WI38 (cell line): ENCODE measurements at regions not wholly inside any gene's neighbourhood (a gene's known extent, or its start where the extent isn't known, plus 50 kb on each side); places are given as distances from the start of the nearest gene placed in this dataset.

ENCODE experiments used
- H3K4me3 ChIP-seq: 2 replicates; pipeline ENCODE4 v1.5.1; 2011; ENCODE audit warnings: low read depth, mild to moderate bottlenecking, control low read depth, low read length
- TF ChIP-seq, protein P1 (sequence below): IDR thresholded peaks from 2 replicates; pipeline ENCODE4 v1.5.1; 2012; ENCODE audit warnings: low read depth, mild to moderate bottlenecking, control low read depth, low read length

- no peak overlapping the region for H3K4me3 ChIP-seq
- TF ChIP-seq, protein P1, sequence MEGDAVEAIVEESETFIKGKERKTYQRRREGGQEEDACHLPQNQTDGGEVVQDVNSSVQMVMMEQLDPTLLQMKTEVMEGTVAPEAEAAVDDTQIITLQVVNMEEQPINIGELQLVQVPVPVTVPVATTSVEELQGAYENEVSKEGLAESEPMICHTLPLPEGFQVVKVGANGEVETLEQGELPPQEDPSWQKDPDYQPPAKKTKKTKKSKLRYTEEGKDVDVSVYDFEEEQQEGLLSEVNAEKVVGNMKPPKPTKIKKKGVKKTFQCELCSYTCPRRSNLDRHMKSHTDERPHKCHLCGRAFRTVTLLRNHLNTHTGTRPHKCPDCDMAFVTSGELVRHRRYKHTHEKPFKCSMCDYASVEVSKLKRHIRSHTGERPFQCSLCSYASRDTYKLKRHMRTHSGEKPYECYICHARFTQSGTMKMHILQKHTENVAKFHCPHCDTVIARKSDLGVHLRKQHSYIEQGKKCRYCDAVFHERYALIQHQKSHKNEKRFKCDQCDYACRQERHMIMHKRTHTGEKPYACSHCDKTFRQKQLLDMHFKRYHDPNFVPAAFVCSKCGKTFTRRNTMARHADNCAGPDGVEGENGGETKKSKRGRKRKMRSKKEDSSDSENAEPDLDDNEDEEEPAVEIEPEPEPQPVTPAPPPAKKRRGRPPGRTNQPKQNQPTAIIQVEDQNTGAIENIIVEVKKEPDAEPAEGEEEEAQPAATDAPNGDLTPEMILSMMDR: no peak
Observed at GRCh38 chr1:239566074-239566473, 179.7 kb downstream of the CHRM3 start.

GRCh38 chr1:239570878-239571277 lies 184.5 kb downstream of the CHRM3 start:
- H3K4me3 ChIP-seq: no peak overlapping the region
- TF ChIP-seq, protein P1: no peak

DNA sequence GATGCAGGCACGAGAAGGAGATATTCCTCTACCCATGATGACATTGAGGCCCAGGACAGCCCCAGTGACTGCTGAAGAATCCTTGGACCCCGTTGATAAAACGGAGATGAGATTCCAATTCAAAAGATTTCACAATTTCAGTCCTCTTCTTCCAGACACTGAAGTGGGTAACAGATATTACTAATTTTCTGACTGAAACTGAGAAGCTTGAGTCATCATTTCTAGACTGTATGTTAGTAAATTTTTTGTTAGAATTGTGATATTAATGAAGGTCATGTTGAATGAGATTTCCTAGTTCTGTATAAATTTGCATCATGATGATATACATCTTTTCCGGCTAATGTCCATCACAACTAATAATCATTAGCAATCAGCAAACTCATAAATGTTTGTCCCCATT lies 185.8 kb downstream of the CHRM3 start:
- TF ChIP-seq, protein P1: no peak
- H3K4me3 ChIP-seq: no peak overlapping the region

DNA sequence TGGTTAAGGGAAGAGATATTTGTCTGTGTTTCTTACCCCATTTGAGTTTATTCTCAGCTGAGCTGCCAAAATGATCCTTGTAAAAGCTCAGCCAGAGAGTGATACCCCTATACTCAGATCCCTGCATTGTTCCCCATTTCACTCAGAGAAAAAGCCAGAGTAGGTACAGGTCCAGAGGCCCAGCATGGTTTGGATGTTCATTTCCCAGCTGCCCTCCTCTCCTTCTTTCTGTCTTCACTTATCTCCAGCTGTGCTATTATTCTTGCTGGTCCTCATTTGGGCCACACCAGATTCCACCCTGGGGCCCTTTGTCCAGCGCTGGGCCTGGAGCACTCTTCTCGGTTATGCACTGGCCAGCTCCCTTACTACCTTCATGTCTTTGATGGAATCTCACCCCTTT lies 187.7 kb downstream of the CHRM3 start:
- H3K4me3 ChIP-seq: no peak overlapping the region
- TF ChIP-seq, protein P1: no peak

GRCh38 chr1:239575113-239575512 lies 188.7 kb downstream of the CHRM3 start:
- TF ChIP-seq, protein P1: no peak

DNA sequence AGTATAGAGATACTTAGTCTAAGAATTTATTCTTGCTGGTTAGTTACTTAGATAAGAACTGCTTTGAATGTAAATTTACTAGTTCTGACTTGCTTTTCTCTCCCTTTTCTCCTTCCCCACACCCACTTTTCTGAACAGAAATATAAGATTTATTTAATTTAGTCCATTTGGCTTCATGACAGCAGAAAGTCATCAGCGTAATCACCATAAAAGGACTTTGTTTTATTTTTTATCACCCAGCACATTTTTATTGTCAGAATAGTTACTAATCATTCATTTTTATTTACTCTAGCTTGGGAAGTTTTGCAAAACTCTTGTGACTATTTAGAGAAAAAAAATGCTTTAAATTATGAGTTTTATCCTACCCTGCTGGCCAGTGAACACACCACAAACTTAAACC lies 197.2 kb downstream of the CHRM3 start:
- H3K4me3 ChIP-seq: no peak overlapping the region
- TF ChIP-seq, protein P1: no peak

More at GRCh38 chr1:239575113-239575512, 188.7 kb downstream of the CHRM3 start:
- no peak overlapping the region for H3K4me3 ChIP-seq

DNA sequence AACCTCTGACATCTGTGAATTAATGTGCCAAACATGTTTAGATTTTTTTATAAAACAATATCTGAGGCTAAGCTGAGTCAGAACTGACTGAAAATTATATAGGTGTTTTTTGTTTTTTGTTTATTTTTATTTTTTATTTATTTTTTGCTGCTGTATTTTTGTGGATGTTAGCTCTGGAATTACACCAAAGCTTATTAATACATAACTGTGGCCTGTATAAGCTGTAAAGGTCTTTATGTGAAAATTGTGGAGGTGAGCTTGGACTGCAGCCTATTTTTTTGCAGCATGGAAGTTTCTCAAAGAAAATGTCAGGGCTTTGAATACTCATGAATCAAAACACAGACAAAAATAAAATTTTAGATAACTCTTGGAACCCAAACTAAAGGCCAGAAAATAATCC lies 199.8 kb downstream of the CHRM3 start:
- TF ChIP-seq, protein P1: no peak
- no peak overlapping the region for H3K4me3 ChIP-seq
